DMS53 treated with DMSO at 0.1 percent for 48 hours (cell line): ENCODE measurements at regions not wholly inside any gene's neighbourhood (a gene's known extent, or its start where the extent isn't known, plus 50 kb on each side); places are given as distances from the start of the nearest gene placed in this dataset.

Experiments
- DNase-seq: peaks from one replicate; lab custom pipeline; 2025; ENCODE audit not compliant: unreplicated experiment; lab: John Stamatoyannopoulos, UW

GRCh38 chr3:17810759-17811158, 68.3 kb upstream of the TBC1D5 start:
- no peak for DNase-seq

DNA sequence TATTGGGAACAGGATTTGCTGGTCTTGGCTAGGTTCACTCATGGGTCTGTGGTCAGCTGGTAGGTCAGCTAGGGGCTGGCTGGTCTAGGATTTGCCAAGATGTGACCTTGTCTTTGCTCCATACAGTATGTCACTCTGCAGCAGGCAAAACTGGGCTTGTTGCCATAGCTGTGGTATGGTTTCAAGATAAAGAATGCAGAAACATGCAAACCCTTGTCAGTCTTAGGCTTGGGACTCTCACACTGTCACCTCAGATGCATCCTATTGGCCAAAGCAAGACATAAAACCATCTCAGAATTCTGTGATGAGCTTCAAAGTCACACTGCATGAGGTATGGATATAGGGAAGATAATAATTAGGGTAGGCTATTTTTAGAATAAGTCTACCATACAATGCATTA, 66.6 kb upstream of the TBC1D5 start:
- DNase-seq = no peak

- DNase-seq = no peak
Observed at GRCh38 chr3:17806876-17807275, 64.4 kb upstream of the TBC1D5 start.

GRCh38 chr3:17806201-17806600, 63.8 kb upstream of the TBC1D5 start:
- no peak for DNase-seq

- no peak for DNase-seq
Observed at GRCh38 chr3:17805461-17805940, 63.1 kb upstream of the TBC1D5 start.

- no peak for DNase-seq
Observed at GRCh38 chr3:17802950-17803349, 60.5 kb upstream of the TBC1D5 start.

DNA sequence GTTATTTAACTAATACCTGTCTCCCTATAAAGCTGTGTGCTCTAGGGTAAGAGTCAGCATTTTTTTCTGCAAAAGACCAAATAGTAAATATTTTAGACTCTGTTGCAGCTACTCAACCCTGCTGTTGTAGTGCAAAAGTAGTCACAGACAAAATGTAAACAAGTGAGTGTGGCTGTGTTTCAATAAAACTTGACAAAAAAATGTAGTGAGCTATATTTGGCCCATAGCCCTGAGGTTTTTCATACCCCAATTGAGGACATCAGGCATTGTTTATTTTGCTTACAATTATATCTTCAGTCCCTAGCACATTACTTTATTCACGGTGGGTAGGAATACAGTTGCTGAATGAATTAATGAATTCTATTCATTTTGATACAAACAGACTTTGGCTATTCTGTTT, 58.7 kb upstream of the TBC1D5 start:
- no peak for DNase-seq

DNA sequence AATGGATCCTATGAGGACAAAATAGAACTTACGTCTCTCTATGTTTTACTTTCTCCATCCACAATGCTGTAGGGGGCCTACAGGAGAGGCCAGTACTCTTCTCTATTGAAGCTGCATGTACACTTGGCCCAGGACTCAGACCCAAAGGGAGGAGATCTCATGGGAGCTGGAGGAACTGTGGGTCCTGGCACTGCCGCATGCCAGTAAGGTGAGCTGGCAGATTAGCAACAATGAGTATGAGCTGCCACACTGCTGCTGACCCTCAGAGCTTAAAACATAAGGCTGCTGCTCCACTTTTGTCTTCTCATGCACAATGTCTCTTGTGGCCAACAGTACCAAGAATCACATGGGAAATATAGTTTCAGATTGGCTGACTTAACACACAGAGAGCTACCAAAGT, 57.8 kb upstream of the TBC1D5 start:
- no peak for DNase-seq

DNA sequence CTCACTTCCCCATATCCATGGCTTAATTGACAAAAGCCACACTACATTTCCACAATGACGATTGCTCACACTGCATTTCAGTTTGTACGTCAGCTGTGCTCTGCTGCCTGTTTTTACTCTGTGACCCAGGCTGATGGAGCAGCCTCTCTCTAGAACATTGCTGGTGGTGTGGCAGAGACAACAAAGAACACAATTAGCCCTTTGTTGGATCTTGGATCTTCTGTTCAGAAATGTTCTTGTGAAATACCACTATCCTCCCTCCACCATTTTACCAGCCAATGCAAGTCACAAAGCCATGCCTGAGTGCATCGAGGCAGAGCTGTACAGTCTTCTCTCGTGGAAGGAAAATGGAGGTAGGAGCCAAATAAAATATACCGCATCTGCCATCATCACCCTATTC, 56.9 kb upstream of the TBC1D5 start:
- no peak for DNase-seq

DNA sequence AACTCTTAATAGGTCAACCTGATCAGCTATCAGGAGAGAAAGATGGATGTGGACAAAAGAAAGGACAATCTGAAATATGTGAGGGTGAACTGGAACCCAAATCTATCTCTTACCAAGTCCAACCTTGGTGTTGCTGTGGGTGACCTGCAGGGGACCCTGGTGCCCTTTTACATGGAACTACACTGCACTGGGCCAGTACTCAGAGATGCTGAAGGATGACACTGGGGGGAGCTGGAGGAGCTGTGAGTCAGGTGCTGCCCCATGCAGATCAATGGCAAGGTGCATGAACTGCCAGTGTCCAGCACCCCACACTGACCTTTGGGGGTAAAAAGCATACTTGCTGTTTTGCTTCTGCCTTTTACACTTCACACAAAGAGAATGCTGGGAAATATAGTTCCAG, 55.6 kb upstream of the TBC1D5 start:
- DNase-seq = no peak

GRCh38 chr3:17795711-17796110, 53.3 kb upstream of the TBC1D5 start:
- DNase-seq = no peak

DNA sequence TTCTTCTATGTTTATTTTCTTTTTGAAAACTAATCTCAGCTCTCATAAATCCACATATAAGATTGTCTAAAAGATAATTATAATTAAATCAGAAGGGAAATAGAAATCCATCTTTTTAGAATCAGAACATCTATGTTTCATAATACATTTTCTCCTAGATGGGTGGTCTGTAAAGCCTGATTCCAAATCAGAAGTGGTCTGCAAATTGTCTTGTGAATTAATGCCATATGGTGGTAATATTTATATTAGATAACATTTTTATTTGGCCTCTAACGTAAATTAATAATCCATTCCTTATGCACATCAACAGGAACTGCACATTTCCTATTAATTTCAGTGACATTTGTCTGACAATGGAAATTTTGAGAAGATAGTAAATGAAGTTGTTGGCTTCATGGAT, 52.8 kb upstream of the TBC1D5 start:
- no peak for DNase-seq

GRCh38 chr3:17793542-17794195, 51.2 kb upstream of the TBC1D5 start:
- DNase-seq = no peak
